Stomach (tissue), 4 donors: ENCODE measurements at regions not wholly inside any gene's neighbourhood (a gene's known extent, or its start where the extent isn't known, plus 50 kb on each side); places are given as distances from the start of the nearest gene placed in this dataset.

Experiments
- CTCF ChIP-seq, 7 experiments: fragments of 450-650 bp in 4 of 7; fragments of 200-600 bp in 3 of 7; sonication (generic) in 3 of 7; IDR thresholded peaks; one replicate each; pipeline ENCODE4 v1.5.1; 2016 to 2019; ENCODE audit warnings: antibody characterized with exemption in 7 of 7, control low read depth in 2 of 7, mild to moderate bottlenecking in 1 of 7
- POLR2A ChIP-seq, 4 donors: fragments of 450-650 bp; IDR thresholded peaks; one replicate each; pipeline ENCODE4 v1.6.1; 2016; ENCODE audit warnings: antibody characterized with exemption in 4 of 4, control low read depth in 2 of 4, mild to moderate bottlenecking in 1 of 4, moderate library complexity in 1 of 4

- no peak for TF ChIP-seq CTCF (IDR thresholded peaks at IDR 0.05)
- TF ChIP-seq POLR2A (IDR thresholded peaks at IDR 0.05) = no peak
Measured at GRCh38 chr3:28743831-28744230, 395.2 kb upstream of the AZI2 start.
